Thyroid gland (tissue), 4 donors: ENCODE measurements at regions not wholly inside any gene's neighbourhood (a gene's known extent, or its start where the extent isn't known, plus 50 kb on each side); places are given as distances from the start of the nearest gene placed in this dataset.

ENCODE experiments used
- CTCF ChIP-seq, 6 experiments: fragments of 200-600 bp in 3 of 6; fragments of 450-650 bp in 3 of 6; sonication (generic) in 3 of 6; IDR thresholded peaks; one replicate each; pipeline ENCODE4 v1.5.1; 2016 to 2019; ENCODE audit warnings: antibody characterized with exemption in 6 of 6, mild to moderate bottlenecking in 2 of 6, inconsistent platforms in 1 of 6, moderate library complexity in 1 of 6
- POLR2A ChIP-seq, 2 donors: fragments of 450-650 bp; IDR thresholded peaks; one replicate each; pipeline ENCODE4 v1.6.1; 2017; ENCODE audit warnings: antibody characterized with exemption in 2 of 2, mild to moderate bottlenecking in 2 of 2, moderate library complexity in 1 of 2

DNA sequence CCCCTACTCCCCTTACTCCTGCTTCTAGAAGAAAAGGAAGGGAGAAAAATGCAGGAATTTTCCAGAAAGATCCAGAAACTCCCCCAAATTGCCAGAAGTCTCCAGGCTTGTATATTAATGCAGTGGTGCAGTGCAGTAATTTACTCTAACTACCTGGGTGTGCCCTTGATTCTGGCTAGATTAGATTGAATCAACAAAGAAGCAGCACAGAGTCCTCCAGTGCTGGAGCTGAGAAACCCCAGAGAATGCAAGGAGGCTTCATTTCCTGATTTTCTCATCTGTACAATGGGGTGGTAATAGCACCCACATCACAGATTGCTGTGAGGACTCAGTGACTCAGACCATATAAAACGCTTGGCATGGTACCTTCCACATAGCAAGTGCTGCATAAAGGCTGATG is 247.3 kb upstream of the RPL38 start:
- no peak for TF ChIP-seq CTCF (IDR thresholded peaks at IDR 0.05)
- TF ChIP-seq POLR2A (IDR thresholded peaks at IDR 0.05): no peak
